ENCODE measurements at regions not wholly inside any gene's neighbourhood (a gene's known extent, or its start where the extent isn't known, plus 50 kb on each side); places are given as distances from the start of the nearest gene placed in this dataset.

GRCh38 chr14:76697246-76697905 is 63.9 kb upstream of the VASH1 start:
- intact Hi-C loops (cut with DNase I) = no loop called here
- H3K4me3 ChIP-seq = no peak overlapping the region
- H3K9me3 ChIP-seq = no peaks in the 10 kb centered on the region
- ATAC-seq (no peak), DNase-seq (no peak)
- TF ChIP-seq CTCF (IDR thresholded peaks at IDR 0.05) = no peak
- no peaks in the 10 kb centered on the region for H3K4me1 ChIP-seq
- no peak overlapping the region for H3K27ac ChIP-seq
- no peaks in the 10 kb centered on the region for H3K27me3 ChIP-seq
- no peaks in the 10 kb centered on the region for H3K36me3 ChIP-seq

DNA sequence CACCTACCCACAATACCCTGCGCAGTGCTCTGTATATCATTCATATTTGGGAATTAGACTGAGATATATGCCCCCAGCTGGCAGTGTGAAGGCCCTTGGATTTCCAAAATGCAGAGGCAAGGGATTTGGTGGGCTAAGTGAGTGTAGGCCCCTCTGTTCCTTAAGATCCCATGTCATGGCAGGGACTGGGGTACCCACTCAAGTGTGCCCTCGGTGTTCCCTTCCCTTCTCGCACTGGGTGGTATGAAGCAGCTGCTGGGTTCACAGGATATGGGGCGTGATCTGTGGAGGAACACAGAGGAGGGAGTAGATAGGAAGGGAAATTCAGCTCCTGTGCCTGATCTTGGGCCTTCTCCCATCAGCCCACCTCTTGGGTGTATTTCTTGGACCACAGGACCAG is 63.1 kb upstream of the VASH1 start:
- Histone ChIP-seq H3K4me1 (no peaks in the 10 kb centered on the region), H3K27ac (no peak overlapping the region), H3K36me3 (no peaks in the 10 kb centered on the region), H3K27me3 (no peaks in the 10 kb centered on the region), H3K4me3 (no peak overlapping the region), H3K9me3 (no peaks in the 10 kb centered on the region)
- no peak for TF ChIP-seq CTCF (IDR thresholded peaks at IDR 0.05)
- no peak for DNase-seq
- intact Hi-C loops (cut with DNase I) = no loop called here
- ATAC-seq = no peak

GRCh38 chr14:76698631-76699030 is 62.6 kb upstream of the VASH1 start:
- H3K27ac ChIP-seq = no peak overlapping the region
- H3K9me3 ChIP-seq = no peaks in the 10 kb centered on the region
- intact Hi-C loops (cut with DNase I) = no loop called here
- TF ChIP-seq CTCF (IDR thresholded peaks at IDR 0.05) = no peak
- no peaks in the 10 kb centered on the region for H3K4me1 ChIP-seq
- ATAC-seq (no peak), DNase-seq (no peak)
- no peaks in the 10 kb centered on the region for H3K27me3 ChIP-seq
- H3K36me3 ChIP-seq = no peaks in the 10 kb centered on the region
- H3K4me3 ChIP-seq = no peak overlapping the region

GRCh38 chr14:76699209-76699938 is 61.9 kb upstream of the VASH1 start:
- intact Hi-C loops (cut with DNase I) = no loop called here
- Histone ChIP-seq H3K9me3 (no peaks in the 10 kb centered on the region), H3K4me1 (no peaks in the 10 kb centered on the region), H3K36me3 (no peaks in the 10 kb centered on the region), H3K27me3 (no peaks in the 10 kb centered on the region), H3K4me3 (no peak overlapping the region), H3K27ac (no peak overlapping the region)
- ATAC-seq (no peak), DNase-seq (no peak)
- no peak for TF ChIP-seq CTCF (IDR thresholded peaks at IDR 0.05)

GRCh38 chr14:76699939-76700590 is 61.2 kb upstream of the VASH1 start:
- Histone ChIP-seq H3K9me3 (no peaks in the 10 kb centered on the region), H3K36me3 (no peaks in the 10 kb centered on the region), H3K4me3 (no peak overlapping the region), H3K4me1 (no peaks in the 10 kb centered on the region), H3K27ac (no peak overlapping the region), H3K27me3 (no peaks in the 10 kb centered on the region)
- no peak for DNase-seq
- ATAC-seq = no peak
- intact Hi-C loops (cut with DNase I) = no loop called here
- TF ChIP-seq CTCF (IDR thresholded peaks at IDR 0.05) = no peak
